HG03439 (cell line): ENCODE measurements at regions not wholly inside any gene's neighbourhood (a gene's known extent, or its start where the extent isn't known, plus 50 kb on each side); places are given as distances from the start of the nearest gene placed in this dataset.

Source experiments
- ATAC-seq: cut with Tn5 transposase; IDR thresholded peaks from one replicate; pipeline ENCODE4 v1.9.1; 2021; ENCODE audit warnings: mild to moderate bottlenecking, moderate library complexity; ENCODE audit not compliant: unreplicated experiment

- ATAC-seq = no peak
These were observed 263.5 kb downstream of the INSIG2 start for GRCh38 chr2:118351796-118352195.

DNA sequence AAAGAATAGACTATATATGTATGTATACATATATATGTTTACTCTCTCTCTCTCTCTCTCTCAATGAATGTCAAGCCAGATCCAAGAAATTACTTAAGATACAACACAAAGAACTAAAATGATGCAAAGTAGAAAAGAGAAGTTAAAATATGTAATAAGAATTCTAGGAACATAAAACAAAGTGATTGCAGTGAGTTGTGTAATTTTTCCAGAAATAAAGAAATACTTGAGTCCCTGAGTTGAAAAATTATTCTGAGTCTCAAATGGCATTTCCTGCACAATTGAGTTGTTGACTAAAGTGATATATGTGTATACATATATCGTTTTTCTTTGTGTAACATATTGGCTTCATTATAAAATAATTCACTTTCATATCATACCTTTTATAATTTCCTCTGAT lies 262.4 kb downstream of the INSIG2 start:
- no peak for ATAC-seq

- ATAC-seq = no peak
These were observed 261.1 kb downstream of the INSIG2 start for GRCh38 chr2:118349365-118349764.

GRCh38 chr2:118348380-118349034 lies 260.2 kb downstream of the INSIG2 start:
- ATAC-seq = no peak

- ATAC-seq = no peak
These were observed 257.2 kb downstream of the INSIG2 start for GRCh38 chr2:118345465-118345864.

GRCh38 chr2:118340103-118340502 lies 251.8 kb downstream of the INSIG2 start:
- no peak for ATAC-seq

DNA sequence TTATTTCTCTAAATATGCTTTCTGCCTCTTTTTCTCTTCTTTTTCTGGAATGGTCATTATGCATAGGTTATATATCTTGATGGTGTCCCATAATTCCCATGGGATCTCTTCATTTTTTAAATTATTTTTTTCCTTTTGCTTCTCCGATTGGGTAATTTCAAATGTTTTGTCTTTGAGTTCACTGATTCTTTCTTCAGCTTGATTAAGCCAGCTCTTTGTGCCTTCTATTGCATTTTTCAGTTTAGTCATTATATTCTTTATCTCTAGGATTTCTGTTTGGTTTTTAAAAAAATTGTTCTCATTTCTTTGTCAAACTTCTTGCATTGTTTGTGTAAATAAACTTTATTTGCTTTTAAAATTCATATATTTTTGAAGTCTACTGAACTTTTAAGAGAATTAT lies 251.1 kb downstream of the INSIG2 start:
- ATAC-seq = no peak

- no peak for ATAC-seq
These were observed 245.4 kb downstream of the INSIG2 start for GRCh38 chr2:118333664-118334063.

- no peak for ATAC-seq
These were observed 237.2 kb downstream of the INSIG2 start for GRCh38 chr2:118325321-118325955.

DNA sequence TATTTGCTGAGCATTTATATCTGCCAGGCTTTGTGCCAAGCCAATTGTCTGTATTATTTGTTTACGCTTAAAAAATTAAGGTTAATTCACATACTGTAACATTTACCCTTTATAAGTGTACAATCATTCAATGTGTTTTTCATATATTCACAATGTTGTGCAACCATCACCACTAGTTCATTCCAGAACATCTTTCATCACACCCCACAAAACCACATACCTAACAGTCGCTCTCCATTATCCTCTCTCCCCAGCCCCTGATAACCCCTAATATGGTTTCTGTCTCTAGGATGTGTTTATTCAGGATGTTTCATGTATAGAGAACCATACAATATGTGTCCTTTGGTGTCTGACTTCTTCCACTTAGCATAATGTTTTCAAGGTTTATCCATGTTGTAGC lies 234.1 kb downstream of the INSIG2 start:
- ATAC-seq = no peak

DNA sequence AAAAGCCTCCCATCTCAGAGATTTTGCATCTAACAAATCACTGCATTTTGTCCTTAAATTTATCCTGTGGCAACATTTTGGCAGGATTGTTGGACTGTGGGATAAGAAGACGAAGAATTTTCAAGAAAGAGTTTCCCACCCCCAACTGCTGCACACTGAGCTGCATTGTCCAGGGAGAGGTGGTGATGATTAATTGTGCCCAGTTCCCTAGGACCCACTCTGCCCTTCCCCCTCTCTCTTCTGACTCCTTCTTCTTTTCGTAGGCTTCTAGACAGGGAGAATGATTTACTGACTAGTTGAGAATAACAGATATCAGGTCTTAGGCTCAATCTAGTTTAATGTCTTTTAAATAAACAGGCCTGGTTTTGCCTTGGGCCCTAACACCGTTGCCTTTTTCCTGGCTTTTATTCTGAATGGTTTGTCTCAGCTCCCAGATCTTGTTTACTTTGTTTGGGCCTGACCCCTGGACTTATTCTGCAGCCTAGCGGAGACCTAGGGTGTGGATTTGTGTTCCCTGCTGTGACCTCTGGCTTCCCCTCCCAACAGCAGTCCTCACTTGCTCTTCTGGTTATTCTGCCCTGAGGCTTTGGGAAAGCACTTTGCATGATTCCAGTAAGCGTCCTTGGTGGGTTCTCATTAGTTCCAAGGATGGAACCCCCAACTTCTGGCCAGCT lies 233.3 kb downstream of the INSIG2 start:
- no peak for ATAC-seq

GRCh38 chr2:118320658-118321057 lies 232.4 kb downstream of the INSIG2 start:
- no peak for ATAC-seq

- no peak for ATAC-seq
These were observed 231.9 kb downstream of the INSIG2 start for GRCh38 chr2:118320196-118320595.

GRCh38 chr2:118319271-118319684 lies 231.0 kb downstream of the INSIG2 start:
- ATAC-seq = no peak

DNA sequence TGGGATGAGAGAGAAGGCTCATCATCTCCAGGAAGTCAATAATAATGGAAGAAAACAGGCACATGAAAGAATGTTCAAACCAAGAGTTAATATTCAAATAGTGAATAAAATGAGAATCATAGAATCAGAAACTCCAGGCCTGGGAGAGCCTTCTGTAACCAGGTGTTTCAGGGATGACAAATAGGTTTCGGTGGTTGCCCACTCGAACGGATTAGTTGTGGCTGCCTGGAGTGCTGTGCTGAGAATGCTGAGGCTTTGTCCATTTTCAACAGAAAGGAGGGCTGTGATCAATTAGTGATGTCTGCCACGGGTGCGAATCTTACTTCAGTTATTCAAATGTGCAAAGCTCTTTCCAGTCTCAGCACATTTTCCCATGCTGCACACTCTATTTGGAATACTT lies 227.3 kb downstream of the INSIG2 start:
- no peak for ATAC-seq

DNA sequence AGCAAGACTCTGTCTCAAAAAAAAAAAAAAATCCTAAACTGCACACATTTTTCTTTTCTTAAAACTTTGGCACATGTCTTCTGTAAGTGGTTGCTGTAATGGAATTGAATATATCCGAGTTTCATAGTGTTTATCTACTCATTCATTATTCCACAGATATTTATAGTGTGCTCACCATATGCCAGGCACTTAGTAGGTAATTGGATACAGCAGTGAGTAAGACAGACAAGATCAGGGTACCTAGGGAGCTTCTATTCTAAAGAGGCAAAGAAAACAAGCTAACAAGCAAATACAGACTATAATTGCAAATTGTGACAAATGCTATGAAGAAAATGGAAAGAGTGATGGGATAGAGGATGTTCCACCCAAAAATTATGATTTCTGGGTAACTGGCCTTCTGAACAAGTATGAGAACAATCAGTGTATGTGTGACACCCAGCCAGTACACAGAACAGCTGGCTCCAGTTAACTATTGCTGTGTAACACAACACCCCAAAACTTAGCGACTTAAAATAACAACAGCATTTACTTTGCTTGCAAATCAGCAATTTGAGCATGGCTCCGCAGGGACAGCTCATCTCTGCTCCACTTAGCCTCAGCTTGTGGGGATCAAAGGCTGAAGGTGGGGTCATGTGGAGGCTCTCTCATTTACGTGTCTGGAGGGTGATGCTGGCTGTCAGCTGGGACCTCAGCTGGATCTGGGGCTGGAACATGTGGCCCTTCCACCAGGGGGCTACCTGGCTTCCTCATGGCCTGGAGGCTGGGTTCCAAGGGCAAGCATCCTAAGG lies 224.9 kb downstream of the INSIG2 start:
- ATAC-seq = no peak

DNA sequence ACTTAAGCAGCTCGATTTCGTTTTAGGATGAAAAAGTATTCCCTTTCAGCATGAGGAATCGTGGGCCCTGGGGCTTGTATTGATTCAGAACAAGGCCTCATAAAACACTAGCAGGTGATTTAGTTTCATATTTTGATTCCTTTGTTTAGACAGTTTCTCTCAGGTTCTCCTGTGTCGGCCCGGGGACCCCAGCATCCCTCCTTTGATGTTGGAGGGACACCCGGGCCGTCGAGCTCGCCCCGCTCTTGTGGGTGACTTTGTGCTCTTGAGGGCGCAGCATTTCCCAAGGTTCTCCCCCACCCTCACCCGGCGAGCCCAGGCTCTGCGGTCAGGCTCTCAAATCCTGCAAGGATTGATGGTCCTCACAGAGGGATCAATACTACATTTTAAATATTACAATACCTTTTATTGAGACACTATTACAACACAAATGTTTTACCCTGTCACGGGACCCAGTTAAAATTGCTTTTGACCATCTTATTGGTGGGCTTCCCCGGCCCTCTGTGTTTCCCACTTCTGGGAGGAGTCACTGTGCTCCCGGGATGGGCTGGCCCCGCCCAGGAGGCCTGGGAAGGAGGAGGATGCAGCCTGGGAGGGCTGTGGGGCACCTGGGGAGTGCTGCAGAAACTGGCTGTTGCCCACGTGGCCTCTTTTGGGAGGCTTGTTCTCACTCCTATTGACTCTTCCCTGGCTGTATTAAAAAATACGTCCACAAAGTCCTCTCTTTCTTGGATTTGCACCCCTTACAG lies 222.6 kb downstream of the INSIG2 start:
- ATAC-seq = no peak

- no peak for ATAC-seq
These were observed 221.8 kb downstream of the INSIG2 start for GRCh38 chr2:118309946-118310680.

- no peak for ATAC-seq
These were observed 221.1 kb downstream of the INSIG2 start for GRCh38 chr2:118309257-118309945.

DNA sequence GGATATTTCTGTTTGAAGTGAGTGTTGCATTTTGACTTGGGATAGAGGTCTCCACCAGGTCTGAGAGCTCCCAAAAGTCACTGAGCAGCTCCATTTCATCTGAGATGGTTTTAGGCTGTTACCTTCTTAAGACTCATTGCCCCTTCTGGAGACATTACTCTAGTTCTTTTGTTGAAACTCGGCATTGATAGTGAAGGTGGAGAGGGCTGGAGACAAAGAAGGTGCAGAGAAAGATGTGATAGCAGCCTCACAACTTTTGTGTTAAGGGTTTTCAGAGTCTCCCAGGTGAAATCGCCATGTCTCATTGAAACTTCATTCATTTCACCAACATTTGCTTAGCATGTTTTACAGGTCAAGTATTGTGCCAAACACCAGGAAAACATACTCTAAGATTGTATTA lies 219.6 kb downstream of the INSIG2 start:
- no peak for ATAC-seq
